SK-N-MC (cell line): ENCODE measurements at regions not wholly inside any gene's neighbourhood (a gene's known extent, or its start where the extent isn't known, plus 50 kb on each side); places are given as distances from the start of the nearest gene placed in this dataset.

ENCODE experiments used
- EZH2 ChIP-seq: fragments of 200-600 bp; sonication (generic); IDR thresholded peaks from one replicate; pipeline ENCODE4 v1.6.1; 2017; ENCODE audit warnings: antibody characterized with exemption
- FOXP2 ChIP-seq: optimal IDR thresholded peaks from 2 replicates; pipeline ENCODE3; 2011; ENCODE audit warnings: mild to moderate bottlenecking, moderate library complexity; ENCODE audit not compliant: insufficient read depth; ENCODE audit errors: extremely low read length, control extremely low read depth
- POLR2AphosphoS5 ChIP-seq: IDR thresholded peaks from 2 replicates; pipeline ENCODE4 v1.6.1; 2012; ENCODE audit warnings: mild to moderate bottlenecking, low read depth, low read length, borderline replicate concordance

DNA sequence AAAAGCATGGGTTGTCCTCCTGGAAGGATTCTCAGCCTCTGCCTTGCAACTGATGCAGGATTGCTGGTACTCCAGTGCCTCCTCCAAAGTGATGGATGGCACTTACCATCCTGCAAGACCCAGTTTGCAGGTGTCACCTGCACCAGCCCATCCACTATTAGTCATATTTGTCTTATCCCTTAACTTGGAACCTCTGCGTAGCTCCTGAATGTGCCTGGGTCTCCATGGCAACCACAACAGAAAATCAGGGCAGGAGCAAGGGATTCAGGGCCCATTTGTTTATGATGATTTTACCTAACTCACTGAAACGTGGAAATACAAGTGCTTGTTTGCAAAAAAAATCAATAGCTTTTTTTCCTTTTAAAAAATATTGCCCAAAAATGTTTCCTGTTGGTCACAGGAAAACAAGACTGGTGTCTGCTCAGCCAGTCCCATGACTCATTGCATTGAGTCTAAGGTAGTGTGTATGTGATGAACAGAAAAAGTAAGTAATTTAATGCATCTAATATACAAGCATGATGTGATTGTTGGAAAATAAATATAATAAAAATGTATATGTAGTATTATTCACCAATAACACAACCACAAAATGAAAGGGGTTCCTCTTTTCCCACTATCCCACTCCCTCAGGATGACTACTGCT lies 1196.3 kb upstream of the TMEM132C start:
- TF ChIP-seq POLR2AphosphoS5 (no peak), EZH2 (no peak), FOXP2 (no peak)
